SU-DHL-6 (cell line): ENCODE measurements at regions not wholly inside any gene's neighbourhood (a gene's known extent, or its start where the extent isn't known, plus 50 kb on each side); places are given as distances from the start of the nearest gene placed in this dataset.

Experiments used
- H2AFZ ChIP-seq: fragments of 200-600 bp; sonication (generic); 2 replicates; pipeline ENCODE4 v1.6.1; 2014; ENCODE audit warnings: low read depth, mild to moderate bottlenecking, moderate library complexity, mixed read lengths, antibody characterized with exemption, low read length; ENCODE audit not compliant: severe bottlenecking
- H3F3A ChIP-seq: fragments of 200-600 bp; shearing (Covaris generic); 2 replicates; pipeline ENCODE4 v1.6.0; 2016; ENCODE audit warnings: antibody characterized with exemption, mild to moderate bottlenecking; ENCODE audit not compliant: insufficient read depth
- H3K27ac ChIP-seq: fragments of 200-600 bp; sonication (generic); 2 replicates; pipeline ENCODE4 v1.5.1; 2016; ENCODE audit warnings: low read depth, mild to moderate bottlenecking, low read length, moderate library complexity, mixed read lengths
- H3K27me3 ChIP-seq: fragments of 200-600 bp; sonication (generic), shearing (Covaris generic); 2 replicates; pipeline ENCODE4 v1.6.0; 2014; ENCODE audit warnings: mild to moderate bottlenecking, low read length
- H3K36me3 ChIP-seq: fragments of 200-600 bp; sonication (generic); 2 replicates; pipeline ENCODE4 v1.6.1; 2014; ENCODE audit warnings: mild to moderate bottlenecking, low read length, mixed read lengths
- H3K4me2 ChIP-seq: fragments of 300-600, 200-600 bp; shearing (Covaris generic), sonication (generic); 2 replicates; pipeline ENCODE4 v1.6.0; 2014; ENCODE audit warnings: low read length, low read depth, mild to moderate bottlenecking; ENCODE audit not compliant: poor library complexity, severe bottlenecking
- H3K4me3 ChIP-seq: fragments of 200-600 bp; sonication (generic); 2 replicates; pipeline ENCODE4 v1.5.1; 2014; ENCODE audit warnings: antibody characterized with exemption, low read length, mild to moderate bottlenecking, mixed read lengths; ENCODE audit not compliant: insufficient read depth, poor library complexity, severe bottlenecking
- H3K79me2 ChIP-seq: fragments of 200-600 bp; sonication (generic); 2 replicates; pipeline ENCODE4 v1.6.1; 2014; ENCODE audit warnings: mild to moderate bottlenecking, low read length, moderate library complexity; ENCODE audit not compliant: insufficient read depth
- H3K9ac ChIP-seq: fragments of 200-600 bp; sonication (generic); 2 replicates; pipeline ENCODE4 v1.7.0; 2014; ENCODE audit warnings: mild to moderate bottlenecking, low read length
- H3K9me2 ChIP-seq: fragments of 200-600 bp; sonication (generic); replicated peaks from 2 replicates; pipeline ENCODE4 v1.6.1; 2014; ENCODE audit warnings: low read length; ENCODE audit not compliant: insufficient read depth
- H3K9me3 ChIP-seq: fragments of 200-600 bp; sonication (generic); 2 replicates; pipeline ENCODE4 v1.6.1; 2014; ENCODE audit warnings: low read length, mixed read lengths; ENCODE audit not compliant: insufficient read depth
- H4K20me1 ChIP-seq: fragments of 200-600 bp; sonication (generic); 2 replicates; pipeline ENCODE4 v1.6.1; 2014; ENCODE audit warnings: low read depth, mild to moderate bottlenecking, antibody characterized with exemption, low read length, moderate library complexity, mixed read lengths
- EZH2phosphoT487 ChIP-seq: fragments of 200-600 bp; sonication (generic), shearing (Covaris generic); conservative IDR thresholded peaks from 2 replicates; pipeline ENCODE4 v1.6.1; 2018; ENCODE audit warnings: mild to moderate bottlenecking, antibody characterized with exemption, low read length, moderate library complexity, mixed read lengths
- TF ChIP-seq, protein P1 (sequence below): fragments of 200-600 bp; sonication (generic); IDR thresholded peaks from one replicate; pipeline ENCODE4 v1.5.1; 2017; ENCODE audit warnings: antibody characterized with exemption, mild to moderate bottlenecking, low read length, moderate library complexity; ENCODE audit not compliant: insufficient read depth, poor library complexity, severe bottlenecking

DNA sequence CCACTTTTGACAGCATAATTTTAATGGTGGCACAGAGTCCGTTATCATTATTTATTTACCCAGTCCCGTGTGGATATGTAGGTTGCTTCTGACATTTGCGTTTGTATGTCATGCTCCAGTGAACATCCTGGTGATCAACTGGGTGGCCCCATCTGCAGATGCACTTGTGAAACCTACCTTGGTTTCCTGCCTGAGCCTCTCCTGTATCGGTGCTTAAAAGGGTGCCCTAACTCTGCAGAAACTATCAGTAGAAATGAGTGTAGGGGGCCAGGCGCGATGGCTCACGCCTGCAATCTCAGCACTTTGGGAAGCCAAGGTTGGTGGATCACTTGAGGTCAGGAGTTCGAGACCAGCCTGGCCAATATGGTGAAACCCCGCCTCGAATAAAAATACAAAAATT is 92.1 kb upstream of the IER5L start:
- Histone ChIP-seq H2AFZ (no peak overlapping the region), H3K9ac (no peak overlapping the region), H3K36me3 (no peaks in the 10 kb centered on the region), H3K9me3 (no peaks in the 10 kb centered on the region), H3K4me3 (no peak overlapping the region), H3F3A (no peaks in the 10 kb centered on the region), H3K27me3 (no peaks in the 10 kb centered on the region), H3K4me2 (no peak overlapping the region), H4K20me1 (no peaks in the 10 kb centered on the region), H3K9me2 (no peaks in the 10 kb centered on the region), H3K79me2 (no peaks in the 10 kb centered on the region), H3K27ac (no peak overlapping the region)
- TF ChIP-seq EZH2phosphoT487, result no peak

DNA sequence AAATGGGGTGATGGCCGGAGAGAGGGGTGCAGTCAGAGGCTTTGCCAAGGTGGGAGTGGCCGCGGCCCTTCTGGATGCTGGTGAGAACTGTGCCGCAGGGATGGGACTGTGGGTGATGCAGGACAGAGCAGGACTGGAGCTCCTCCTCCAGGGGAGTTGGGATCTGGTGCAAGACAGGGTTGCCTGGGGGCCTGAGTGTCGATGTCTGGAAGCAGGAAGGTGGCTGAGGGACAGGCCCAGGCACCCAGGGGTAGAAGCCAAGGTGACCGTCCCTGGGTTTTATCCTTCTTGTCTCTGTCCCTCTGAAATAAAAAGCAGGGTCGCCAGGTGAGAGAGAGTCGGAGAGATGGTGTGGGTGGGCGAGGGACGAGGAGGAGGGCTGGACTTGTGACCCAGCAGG is 89.1 kb upstream of the IER5L start:
- Histone ChIP-seq H4K20me1 (no peaks in the 10 kb centered on the region), H3K9me3 (no peaks in the 10 kb centered on the region), H2AFZ (no peak overlapping the region), H3K27ac (no peak overlapping the region), H3K4me2 (no peak overlapping the region), H3K27me3 (no peaks in the 10 kb centered on the region), H3K9ac (no peak overlapping the region), H3K36me3 (no peaks in the 10 kb centered on the region), H3F3A (no peaks in the 10 kb centered on the region), H3K4me3 (no peak overlapping the region), H3K9me2 (no peaks in the 10 kb centered on the region), H3K79me2 (no peaks in the 10 kb centered on the region)
- TF ChIP-seq, protein P1, sequence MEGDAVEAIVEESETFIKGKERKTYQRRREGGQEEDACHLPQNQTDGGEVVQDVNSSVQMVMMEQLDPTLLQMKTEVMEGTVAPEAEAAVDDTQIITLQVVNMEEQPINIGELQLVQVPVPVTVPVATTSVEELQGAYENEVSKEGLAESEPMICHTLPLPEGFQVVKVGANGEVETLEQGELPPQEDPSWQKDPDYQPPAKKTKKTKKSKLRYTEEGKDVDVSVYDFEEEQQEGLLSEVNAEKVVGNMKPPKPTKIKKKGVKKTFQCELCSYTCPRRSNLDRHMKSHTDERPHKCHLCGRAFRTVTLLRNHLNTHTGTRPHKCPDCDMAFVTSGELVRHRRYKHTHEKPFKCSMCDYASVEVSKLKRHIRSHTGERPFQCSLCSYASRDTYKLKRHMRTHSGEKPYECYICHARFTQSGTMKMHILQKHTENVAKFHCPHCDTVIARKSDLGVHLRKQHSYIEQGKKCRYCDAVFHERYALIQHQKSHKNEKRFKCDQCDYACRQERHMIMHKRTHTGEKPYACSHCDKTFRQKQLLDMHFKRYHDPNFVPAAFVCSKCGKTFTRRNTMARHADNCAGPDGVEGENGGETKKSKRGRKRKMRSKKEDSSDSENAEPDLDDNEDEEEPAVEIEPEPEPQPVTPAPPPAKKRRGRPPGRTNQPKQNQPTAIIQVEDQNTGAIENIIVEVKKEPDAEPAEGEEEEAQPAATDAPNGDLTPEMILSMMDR, result no peak
- no peak for TF ChIP-seq EZH2phosphoT487

DNA sequence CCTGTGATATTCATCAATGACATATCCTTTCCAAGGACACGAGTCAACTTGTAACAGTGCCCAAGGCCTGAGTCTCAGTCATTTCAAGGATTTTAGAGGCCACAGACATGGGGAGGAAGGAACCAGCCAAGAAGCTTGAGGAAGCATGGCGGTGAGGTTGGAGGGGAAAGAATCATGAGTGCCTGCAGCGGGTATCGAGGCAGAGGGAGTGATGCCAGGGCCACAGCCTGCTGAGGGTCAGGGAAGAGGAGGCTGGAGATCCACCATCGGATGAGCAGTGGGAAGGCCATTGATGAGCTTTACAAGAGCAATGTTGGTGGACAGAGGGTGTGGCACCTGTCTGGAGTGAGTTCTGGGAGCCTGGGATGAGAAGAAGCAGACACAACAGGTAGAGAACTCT is 88.5 kb upstream of the IER5L start:
- Histone ChIP-seq H3K4me3 (no peak overlapping the region), H3K79me2 (no peaks in the 10 kb centered on the region), H3K9me3 (no peaks in the 10 kb centered on the region), H3K9ac (no peak overlapping the region), H3F3A (no peaks in the 10 kb centered on the region), H3K27me3 (no peaks in the 10 kb centered on the region), H3K27ac (no peak overlapping the region), H3K36me3 (no peaks in the 10 kb centered on the region), H3K4me2 (no peak overlapping the region), H2AFZ (no peak overlapping the region), H4K20me1 (no peaks in the 10 kb centered on the region), H3K9me2 (no peaks in the 10 kb centered on the region)
- TF ChIP-seq EZH2phosphoT487, result no peak
- TF ChIP-seq, protein P1, result no peak

DNA sequence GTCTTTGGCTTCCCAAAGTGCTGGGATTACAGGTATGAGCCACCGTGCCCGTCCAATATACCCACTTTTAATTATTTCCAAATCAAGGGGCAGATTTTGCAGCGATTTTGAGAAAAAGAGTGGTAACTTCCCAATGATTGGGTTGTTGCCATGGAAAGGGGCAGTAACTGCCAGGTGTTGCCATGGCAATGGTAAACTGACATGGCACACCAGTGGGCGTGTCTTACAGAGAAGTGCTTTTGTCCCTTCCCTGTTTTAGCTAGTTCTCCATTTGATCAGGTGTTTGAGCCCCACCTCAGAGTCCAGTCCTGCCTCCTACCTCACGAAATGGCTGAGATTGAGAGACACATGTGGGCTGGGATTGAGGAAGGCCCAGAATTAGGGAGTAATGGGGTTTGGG is 86.3 kb upstream of the IER5L start:
- H4K20me1 ChIP-seq, result no peaks in the 10 kb centered on the region
- no peak overlapping the region for H2AFZ ChIP-seq
- no peaks in the 10 kb centered on the region for H3K9me3 ChIP-seq

More for the DNA sequence above, 86.3 kb upstream of the IER5L start:
- H3K27me3 ChIP-seq, result no peaks in the 10 kb centered on the region
- H3K9me2 ChIP-seq, result no peaks in the 10 kb centered on the region
- H3K79me2 ChIP-seq, result no peaks in the 10 kb centered on the region
- H3K4me3 ChIP-seq, result no peak overlapping the region
- no peak overlapping the region for H3K27ac ChIP-seq
- no peak overlapping the region for H3K4me2 ChIP-seq
- H3F3A ChIP-seq, result no peaks in the 10 kb centered on the region
- no peak overlapping the region for H3K9ac ChIP-seq
- no peaks in the 10 kb centered on the region for H3K36me3 ChIP-seq
- no peak for TF ChIP-seq EZH2phosphoT487
- TF ChIP-seq, protein P1, result no peak
